GM12878 (cell line): ENCODE measurements at regions not wholly inside any gene's neighbourhood (a gene's known extent, or its start where the extent isn't known, plus 50 kb on each side); places are given as distances from the start of the nearest gene placed in this dataset.

Experiments
- ATAC-seq: fragments of 200-7000 bp; cut with Tn5 transposase; 3 replicates; pipeline ENCODE4 v1.9.1; 2020; ENCODE audit warnings: mild to moderate bottlenecking, moderate library complexity
- BruUV-seq: library from RNA; stranded (reverse); fragments of 400-500 nt; replicated peaks from 2 replicates; lab custom pipeline; 2021; lab: Mats Ljungman, UMichigan
- CTCF ChIA-PET: fragments of 300-600 bp; sonication (Branson Sonifier 250); formaldehyde crosslinking; extraction: SDS; loops from one replicate; lab custom pipeline; 2021; ENCODE audit warnings: inconsistent platforms; lab: Yijun Ruan, JAX
- POLR2A ChIA-PET: fragments of 350-600 bp; formaldehyde crosslinking; extraction: SDS; loops from one replicate; lab custom pipeline; 2021; ENCODE audit warnings: inconsistent platforms; lab: Charles Lee
- RAD21 ChIA-PET: fragments of 300-600 bp; sonication (Branson Sonifier 250); formaldehyde crosslinking; loops from one replicate; lab custom pipeline; 2023; ENCODE audit warnings: antibody characterized with exemption; ENCODE audit not compliant: unreplicated experiment; lab: Charles Lee
- SMC1A ChIA-PET: fragments of 300-600 bp; sonication (Branson Sonifier 250); formaldehyde crosslinking; loops from one replicate; lab custom pipeline; 2023; ENCODE audit not compliant: unreplicated experiment, uncharacterized antibody; lab: Charles Lee
- DNase-seq: peaks from one replicate; pipeline ENCODE4 v3.0.0-alpha.2; 2011; ENCODE audit warnings: low read depth, low spot score
- FAIRE-seq: peaks from 3 replicates; lab custom pipeline; 2011; peaks lifted over from hg19 to GRCh38; lab: Jason Lieb, UNC
- H2AFZ ChIP-seq: 2 replicates; pipeline ENCODE4 v1.6.0; 2011; ENCODE audit warnings: low read depth, low read length, control low read depth; ENCODE audit not compliant: control insufficient read depth
- H3K27ac ChIP-seq: 2 replicates; pipeline ENCODE4 v1.5.1; 2011; ENCODE audit warnings: control low read depth; ENCODE audit not compliant: control insufficient read depth, insufficient read depth
- H3K27me3 ChIP-seq, 2 experiments: replicated peaks in 1 of 2; 2 replicates each; pipeline versions ENCODE4 v1.6.0 to v1.6.1; 2011; ENCODE audit warnings: low read length in 1 of 2; ENCODE audit not compliant: control insufficient read depth in 2 of 2, insufficient read depth in 2 of 2
- H3K36me3 ChIP-seq, 2 experiments: 2 replicates each; pipeline ENCODE4 v1.5.1; 2011; ENCODE audit warnings: low read length in 1 of 2; ENCODE audit not compliant: control insufficient read depth in 2 of 2, insufficient read depth in 2 of 2
- H3K4me1 ChIP-seq: 2 replicates; pipeline ENCODE4 v1.6.1; 2011; ENCODE audit warnings: mild to moderate bottlenecking, low read length, moderate library complexity, mixed read lengths; ENCODE audit not compliant: control insufficient read depth, insufficient read depth
- H3K4me2 ChIP-seq: 2 replicates; pipeline ENCODE4 v1.6.0; 2011; ENCODE audit warnings: control low read depth; ENCODE audit not compliant: control insufficient read depth, insufficient read depth
- H3K4me3 ChIP-seq: fragments of 200-600 bp; sonication (generic); 2 replicates; pipeline ENCODE4 v1.5.1; 2016
- H3K79me2 ChIP-seq: 2 replicates; pipeline ENCODE4 v1.6.0; 2011; ENCODE audit warnings: low read length; ENCODE audit not compliant: control insufficient read depth, insufficient read depth
- H3K9ac ChIP-seq: 2 replicates; pipeline ENCODE4 v1.8.0; 2011; ENCODE audit warnings: low read length, control low read depth, mixed read lengths; ENCODE audit not compliant: control insufficient read depth, insufficient read depth
- H3K9me3 ChIP-seq: replicated peaks from 3 replicates; pipeline ENCODE4 v1.5.1; 2011; ENCODE audit warnings: mild to moderate bottlenecking, low read length; ENCODE audit not compliant: control insufficient read depth, insufficient read depth
- H4K20me1 ChIP-seq: 2 replicates; pipeline ENCODE4 v1.6.0; 2011; ENCODE audit not compliant: control insufficient read depth, insufficient read depth
- E2F4 ChIP-seq: IDR thresholded peaks from 2 replicates; pipeline ENCODE4 v1.6.1; 2012; ENCODE audit warnings: low read depth, low read length, improper control_type of control experiment
- E2F8 ChIP-seq: fragments of 450-650 bp; IDR thresholded peaks from 2 replicates; pipeline ENCODE4 v1.6.1; 2018; ENCODE audit warnings: mild to moderate bottlenecking, low read depth, moderate library complexity; ENCODE audit not compliant: partially characterized antibody
- ETV6 ChIP-seq, 2 experiments: fragments of 450-650 bp in 1 of 2; IDR thresholded peaks in 1 of 2; conservative IDR thresholded peaks in 1 of 2; 2 replicates each; pipeline ENCODE4 v1.6.1; 2014; ENCODE audit warnings: antibody characterized with exemption in 1 of 2, borderline replicate concordance in 1 of 2, low read depth in 1 of 2, mild to moderate bottlenecking in 1 of 2, moderate library complexity in 1 of 2
- KAT2A ChIP-seq: conservative IDR thresholded peaks from 2 replicates; pipeline ENCODE4 v1.6.1; 2011; ENCODE audit warnings: low read depth, low read length; ENCODE audit not compliant: control insufficient read depth
- PML ChIP-seq: IDR thresholded peaks from 2 replicates; pipeline ENCODE4 v1.6.1; 2012; ENCODE audit warnings: low read length, inconsistent platforms
- RBBP5 ChIP-seq: fragments of 200-600 bp; sonication (generic); conservative IDR thresholded peaks from 2 replicates; pipeline ENCODE4 v1.6.1; 2016
- RELB ChIP-seq: fragments of 450-650 bp; IDR thresholded peaks from 2 replicates; pipeline ENCODE4 v1.6.1; 2017; ENCODE audit warnings: low read depth, mild to moderate bottlenecking, moderate library complexity
- SMAD1 ChIP-seq: fragments of 450-650 bp; IDR thresholded peaks from 2 replicates; pipeline ENCODE4 v1.6.1; 2018; ENCODE audit warnings: mild to moderate bottlenecking, low read depth; ENCODE audit not compliant: partially characterized antibody
- SMAD5 ChIP-seq: IDR thresholded peaks from 2 replicates; pipeline ENCODE4 v1.6.1; 2016; ENCODE audit warnings: antibody characterized with exemption, low read depth
- TARDBP ChIP-seq: IDR thresholded peaks from 2 replicates; pipeline ENCODE4 v1.6.1; 2016; ENCODE audit warnings: borderline replicate concordance
- WGBS: methylation state at CpG from one replicate; pipeline ENCODE4 v1.1.6; 2016; ENCODE audit warnings: low lambda C conversion rate; ENCODE audit not compliant: insufficient replicate concordance, insufficient coverage; ENCODE audit errors: missing lambda C conversion rate; 5-methylcytosine and 5-hydroxymethylcytosine counted together
- in situ Hi-C: fragments of 300-500 bp; cut with MboI; formaldehyde crosslinking; loops from 9 replicates; pipeline ENCODE4 v1.14.3; 2018; ENCODE audit warnings: mixed read lengths
- intact Hi-C: fragments of 100-400 bp; cut with micrococcal nuclease; formaldehyde crosslinking; loops from one replicate; pipeline ENCODE4 v1.14.2; 2022; ENCODE audit not compliant: unreplicated experiment
- TF ChIP-seq, protein P1 (sequence below): IDR thresholded peaks from 2 replicates; pipeline ENCODE4 v1.6.1; 2011; ENCODE audit warnings: low read depth, mild to moderate bottlenecking, low read length, moderate library complexity, borderline replicate concordance; ENCODE audit errors: extremely low read depth

DNA sequence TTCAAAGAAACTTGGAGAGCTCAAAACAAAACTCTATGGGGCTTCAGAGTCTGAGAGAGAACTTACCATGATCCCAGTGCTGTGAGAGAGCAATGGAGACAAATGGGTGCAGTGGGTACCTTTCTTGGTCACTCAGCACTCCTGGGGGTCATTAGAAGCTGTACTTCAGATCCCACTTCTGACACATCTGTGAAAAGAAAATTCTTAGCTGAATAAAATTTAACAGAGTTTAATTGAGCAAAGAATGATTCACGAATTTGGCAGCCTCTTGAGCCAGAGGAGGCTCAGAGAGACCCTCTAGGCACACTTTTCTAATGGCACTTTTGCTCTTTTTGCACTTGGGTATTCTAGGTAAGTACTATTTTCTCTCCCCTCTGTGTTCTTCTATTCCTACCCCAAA, 96.8 kb upstream of the SYT10 start:
- H3K4me3 ChIP-seq: no peak overlapping the region
- ChIA-PET POLR2A (no interaction called here), SMC1A (interaction anchor here (1.2 kb wide), 1 partner anchor 25 kb away, joined by 3 read pairs; no protein-coding TSS in a partner anchor), CTCF (interaction anchor here (1.2 kb wide), 1 partner anchor 16 kb away, joined by 4 read pairs; no protein-coding TSS in a partner anchor), RAD21 (no interaction called here)
- DNase-seq (no peak), ATAC-seq (no peak), FAIRE-seq (no peak)
- no peak overlapping the region for H3K9ac ChIP-seq
- no peaks in the 10 kb centered on the region for H3K36me3 ChIP-seq
- no peak overlapping the region for H3K27ac ChIP-seq
- WGBS: 0% methylated on average over 1 of the region's 1 CpG
- no peaks in the 10 kb centered on the region for H4K20me1 ChIP-seq
- H3K9me3 ChIP-seq: no peaks in the 10 kb centered on the region
- TF ChIP-seq SMAD5 (no peak), KAT2A (no peak), SMAD1 (no peak), ETV6 (conservative IDR thresholded peaks at IDR 0.05 in 1 of 2, IDR thresholded peaks at IDR 0.05 in 1 of 2; ENCODE audit: borderline replicate concordance in 1 of 2, low read depth in 1 of 2) (no peak), TARDBP (no peak), E2F4 (no peak), PML (no peak), RBBP5 (no peak), E2F8 (no peak), RELB (no peak)
- TF ChIP-seq, protein P1, sequence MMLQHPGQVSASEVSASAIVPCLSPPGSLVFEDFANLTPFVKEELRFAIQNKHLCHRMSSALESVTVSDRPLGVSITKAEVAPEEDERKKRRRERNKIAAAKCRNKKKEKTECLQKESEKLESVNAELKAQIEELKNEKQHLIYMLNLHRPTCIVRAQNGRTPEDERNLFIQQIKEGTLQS: no peak
- no peaks in the 10 kb centered on the region; a peak in 1 of 4 replicates for H3K27me3 ChIP-seq
- no peak overlapping the region for H2AFZ ChIP-seq
- no TSS peak for BruUV-seq
- no peaks in the 10 kb centered on the region for H3K4me1 ChIP-seq
- H3K4me2 ChIP-seq: no peak overlapping the region
- intact Hi-C loops (no loop called here), in situ Hi-C loops (no loop called here)
- no peaks in the 10 kb centered on the region for H3K79me2 ChIP-seq
